ENCODE measurements at regions not wholly inside any gene's neighbourhood (a gene's known extent, or its start where the extent isn't known, plus 50 kb on each side); places are given as distances from the start of the nearest gene placed in this dataset.

- TF ChIP-seq CTCF (IDR thresholded peaks at IDR 0.05; ENCODE audit: poor library complexity, severe bottlenecking): no peak
- TF ChIP-seq REST (IDR thresholded peaks at IDR 0.05; ENCODE audit: borderline replicate concordance): no peak
- no peak for TF ChIP-seq EZH2 (IDR thresholded peaks at IDR 0.05; ENCODE audit: borderline replicate concordance, insufficient read depth, low read length, poor library complexity, severe bottlenecking)
- TF ChIP-seq RAD21 (conservative IDR thresholded peaks at IDR 0.05): no peak
- no peak for TF ChIP-seq POLR2AphosphoS5 (IDR thresholded peaks at IDR 0.05)
- no peak for TF ChIP-seq SMC3 (conservative IDR thresholded peaks at IDR 0.05; ENCODE audit: poor library complexity)
- TF ChIP-seq EP300 (conservative IDR thresholded peaks at IDR 0.05; ENCODE audit: poor library complexity, severe bottlenecking): no peak
Observed at GRCh38 chr17:55663400-55663799, 59.3 kb downstream of the TMEM100 start.

Measured in neural cell (in vitro differentiated cells).